Upper lobe of right lung (tissue), 1 donor: ENCODE measurements at regions not wholly inside any gene's neighbourhood (a gene's known extent, or its start where the extent isn't known, plus 50 kb on each side); places are given as distances from the start of the nearest gene placed in this dataset.

Experiments
- ATAC-seq: fragments of 200-7000 bp; cut with Tn5 transposase; one replicate; pipeline ENCODE4 v1.9.1; 2020; ENCODE audit warnings: mild to moderate bottlenecking, moderate library complexity
- DNase-seq: peaks from one replicate; pipeline ENCODE4 v3.0.0-alpha.2; 2020
- H3K27ac ChIP-seq: fragments of 200-600 bp; one replicate; pipeline ENCODE4 v1.8.0; 2022
- H3K27me3 ChIP-seq: fragments of 200-600 bp; one replicate; pipeline ENCODE4 v1.8.0; 2022; ENCODE audit warnings: mild to moderate bottlenecking
- H3K36me3 ChIP-seq: fragments of 200-600 bp; one replicate; pipeline ENCODE4 v1.8.0; 2022
- H3K4me1 ChIP-seq: fragments of 200-600 bp; one replicate; pipeline ENCODE4 v1.8.0; 2022
- H3K4me3 ChIP-seq: fragments of 200-600 bp; one replicate; pipeline ENCODE4 v1.8.0; 2022; ENCODE audit warnings: mild to moderate bottlenecking
- H3K9me3 ChIP-seq: fragments of 200-600 bp; one replicate; pipeline ENCODE4 v1.8.0; 2022
- CTCF ChIP-seq: fragments of 200-600 bp; IDR thresholded peaks from one replicate; pipeline ENCODE4 v1.8.0; 2022; ENCODE audit warnings: antibody characterized with exemption
- intact Hi-C: fragments of 100-400 bp; cut with DNase I; formaldehyde crosslinking; loops from one replicate; pipeline ENCODE4 v1.11.0; 2022
- donor health status: DM: no; HTN: yes; CAD: no; lungs with severe emphysema.

- no peak for ATAC-seq
- Histone ChIP-seq H3K4me1 (no peaks in the 10 kb centered on the region), H3K36me3 (no peaks in the 10 kb centered on the region), H3K27me3 (no peaks in the 10 kb centered on the region), H3K27ac (no peak overlapping the region), H3K9me3 (no peaks in the 10 kb centered on the region), H3K4me3 (no peak overlapping the region)
- intact Hi-C loops, result no loop called here
- DNase-seq, result no peak
- TF ChIP-seq CTCF, result no peak
Observed at GRCh38 chr12:77644915-77645605, 185.6 kb upstream of the NAV3 start.

GRCh38 chr12:77642246-77642645, 188.4 kb upstream of the NAV3 start:
- Histone ChIP-seq H3K27ac (no peak overlapping the region), H3K4me1 (no peaks in the 10 kb centered on the region), H3K27me3 (no peaks in the 10 kb centered on the region), H3K4me3 (no peak overlapping the region), H3K9me3 (no peaks in the 10 kb centered on the region), H3K36me3 (no peaks in the 10 kb centered on the region)
- intact Hi-C loops, result no loop called here
- no peak for TF ChIP-seq CTCF
- ATAC-seq (no peak), DNase-seq (no peak)

- intact Hi-C loops, result no loop called here
- no peak for DNase-seq
- no peak for TF ChIP-seq CTCF
- Histone ChIP-seq H3K36me3 (no peaks in the 10 kb centered on the region), H3K9me3 (no peaks in the 10 kb centered on the region), H3K27me3 (no peaks in the 10 kb centered on the region), H3K4me3 (no peak overlapping the region), H3K4me1 (no peaks in the 10 kb centered on the region), H3K27ac (no peak overlapping the region)
- no peak for ATAC-seq
Observed at GRCh38 chr12:77640356-77640755, 190.3 kb upstream of the NAV3 start.

- ATAC-seq, result no peak
- DNase-seq, result no peak
- H3K27ac ChIP-seq, result no peak overlapping the region
- H3K4me1 ChIP-seq, result no peaks in the 10 kb centered on the region
- no peaks in the 10 kb centered on the region for H3K36me3 ChIP-seq
- TF ChIP-seq CTCF, result no peak
- intact Hi-C loops, result no loop called here
- no peaks in the 10 kb centered on the region for H3K27me3 ChIP-seq
- H3K4me3 ChIP-seq, result no peak overlapping the region
- H3K9me3 ChIP-seq, result no peaks in the 10 kb centered on the region
Observed at GRCh38 chr12:77630790-77631445, 199.8 kb upstream of the NAV3 start.

- Histone ChIP-seq H3K9me3 (no peaks in the 10 kb centered on the region), H3K4me3 (no peak overlapping the region), H3K4me1 (no peaks in the 10 kb centered on the region), H3K27me3 (no peaks in the 10 kb centered on the region), H3K36me3 (no peaks in the 10 kb centered on the region), H3K27ac (no peak overlapping the region)
- DNase-seq (no peak), ATAC-seq (no peak)
- intact Hi-C loops, result no loop called here
- no peak for TF ChIP-seq CTCF
Observed at GRCh38 chr12:77630344-77630743, 200.3 kb upstream of the NAV3 start.
